Peyer's patch (tissue), 4 donors: ENCODE measurements at regions not wholly inside any gene's neighbourhood (a gene's known extent, or its start where the extent isn't known, plus 50 kb on each side); places are given as distances from the start of the nearest gene placed in this dataset.

Experiments
- POLR2A ChIP-seq, 2 donors: fragments of 450-650 bp; IDR thresholded peaks; one replicate each; pipeline ENCODE4 v1.5.1; 2017; ENCODE audit warnings: antibody characterized with exemption in 2 of 2, mild to moderate bottlenecking in 2 of 2, moderate library complexity in 2 of 2
- TF ChIP-seq, protein P1 (sequence below), 6 experiments: fragments of 450-650 bp in 4 of 6; fragments of 200-600 bp in 2 of 6; sonication (generic) in 1 of 6; IDR thresholded peaks; one replicate each; pipeline ENCODE4 v1.5.1; 2017 to 2019; ENCODE audit warnings: antibody characterized with exemption in 6 of 6, mild to moderate bottlenecking in 3 of 6, moderate library complexity in 1 of 6

DNA sequence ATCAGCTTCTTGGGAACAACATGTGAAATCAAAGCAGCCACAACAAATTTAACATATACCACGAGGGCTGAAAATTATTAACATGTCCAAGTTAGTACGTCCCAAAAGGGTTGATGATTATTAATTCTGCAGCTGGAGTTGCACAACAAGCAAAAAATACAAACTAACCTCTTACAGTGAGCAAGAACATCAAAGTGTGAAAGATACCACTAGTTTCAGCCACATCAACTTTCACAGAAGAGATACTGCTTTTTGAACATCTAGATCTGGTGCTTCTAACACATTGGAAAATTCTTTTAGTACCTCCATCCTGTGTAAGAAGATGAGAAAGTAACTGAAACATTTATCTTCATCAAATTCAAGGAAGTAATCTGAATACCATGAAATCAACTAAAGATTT is 334.1 kb downstream of the PCDH7 start:
- TF ChIP-seq, protein P1, sequence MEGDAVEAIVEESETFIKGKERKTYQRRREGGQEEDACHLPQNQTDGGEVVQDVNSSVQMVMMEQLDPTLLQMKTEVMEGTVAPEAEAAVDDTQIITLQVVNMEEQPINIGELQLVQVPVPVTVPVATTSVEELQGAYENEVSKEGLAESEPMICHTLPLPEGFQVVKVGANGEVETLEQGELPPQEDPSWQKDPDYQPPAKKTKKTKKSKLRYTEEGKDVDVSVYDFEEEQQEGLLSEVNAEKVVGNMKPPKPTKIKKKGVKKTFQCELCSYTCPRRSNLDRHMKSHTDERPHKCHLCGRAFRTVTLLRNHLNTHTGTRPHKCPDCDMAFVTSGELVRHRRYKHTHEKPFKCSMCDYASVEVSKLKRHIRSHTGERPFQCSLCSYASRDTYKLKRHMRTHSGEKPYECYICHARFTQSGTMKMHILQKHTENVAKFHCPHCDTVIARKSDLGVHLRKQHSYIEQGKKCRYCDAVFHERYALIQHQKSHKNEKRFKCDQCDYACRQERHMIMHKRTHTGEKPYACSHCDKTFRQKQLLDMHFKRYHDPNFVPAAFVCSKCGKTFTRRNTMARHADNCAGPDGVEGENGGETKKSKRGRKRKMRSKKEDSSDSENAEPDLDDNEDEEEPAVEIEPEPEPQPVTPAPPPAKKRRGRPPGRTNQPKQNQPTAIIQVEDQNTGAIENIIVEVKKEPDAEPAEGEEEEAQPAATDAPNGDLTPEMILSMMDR (IDR thresholded peaks at IDR 0.05) = no peak
- no peak for TF ChIP-seq POLR2A (IDR thresholded peaks at IDR 0.05)
